Thymus (tissue), 11 donors: ENCODE measurements at regions not wholly inside any gene's neighbourhood (a gene's known extent, or its start where the extent isn't known, plus 50 kb on each side); places are given as distances from the start of the nearest gene placed in this dataset.

Experiments used
- DNase-seq, 9 donors: peaks; one replicate each; pipeline ENCODE4 v3.0.0-alpha.2; 2013; ENCODE audit warnings: low spot score in 9 of 9, low read depth in 6 of 9, missing footprints in 1 of 9
- H3K27ac ChIP-seq, 2 donors: one replicate each; pipeline ENCODE4 v1.5.1; 2013; ENCODE audit warnings: control low read depth in 1 of 2, low read depth in 1 of 2, low read length in 1 of 2, mild to moderate bottlenecking in 1 of 2, moderate library complexity in 1 of 2
- H3K27me3 ChIP-seq, 2 donors: one replicate each; pipeline ENCODE4 v1.5.1; 2013; ENCODE audit warnings: low read length in 1 of 2; ENCODE audit not compliant: control insufficient read depth in 2 of 2, insufficient read depth in 1 of 2
- H3K36me3 ChIP-seq, 2 donors: one replicate each; pipeline ENCODE4 v1.5.1; 2013; ENCODE audit warnings: low read length in 1 of 2, mild to moderate bottlenecking in 1 of 2, moderate library complexity in 1 of 2; ENCODE audit not compliant: control insufficient read depth in 2 of 2, insufficient read depth in 2 of 2
- H3K4me1 ChIP-seq, 2 donors: one replicate each; pipeline ENCODE4 v1.5.1; 2013; ENCODE audit warnings: low read length in 2 of 2; ENCODE audit not compliant: control insufficient read depth in 2 of 2, insufficient read depth in 2 of 2
- H3K4me3 ChIP-seq, 2 donors: one replicate each; pipeline ENCODE4 v1.5.1; 2013; ENCODE audit warnings: low read length in 2 of 2, control low read depth in 1 of 2, mild to moderate bottlenecking in 1 of 2
- H3K9me3 ChIP-seq, 2 donors: one replicate each; pipeline ENCODE4 v1.5.1; 2013; ENCODE audit warnings: low read length in 1 of 2, mild to moderate bottlenecking in 1 of 2; ENCODE audit not compliant: control insufficient read depth in 2 of 2, insufficient read depth in 1 of 2
- WGBS: extraction: QIAGEN DNeasy Blood & Tissue Kit; methylation state at CpG from one replicate; pipeline ENCODE4 v1.1.7; 2013; 5-methylcytosine and 5-hydroxymethylcytosine counted together
- donor health status: healthy.

DNA sequence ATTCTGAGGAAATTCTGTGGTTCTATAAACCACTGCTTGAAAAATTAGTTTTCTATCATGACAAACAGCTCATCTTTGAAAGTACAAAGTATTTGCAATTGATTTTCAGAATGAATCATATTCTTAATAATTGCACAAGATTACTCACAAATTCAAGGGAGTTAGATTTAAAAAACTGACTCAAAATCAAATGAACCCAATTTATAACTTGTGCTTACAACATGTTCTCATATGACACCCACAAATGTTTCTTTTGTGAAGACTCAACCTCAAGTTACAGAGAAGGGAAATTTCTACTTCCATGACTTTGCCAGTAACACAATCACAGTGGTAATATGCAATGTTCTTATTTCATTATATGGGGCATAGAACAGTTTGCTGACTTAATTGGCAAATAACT lies 272.0 kb upstream of the ACTBL2 start:
- Histone ChIP-seq H3K36me3 (no peaks in the 10 kb centered on the region), H3K4me1 (no peaks in the 10 kb centered on the region), H3K4me3 (no peak overlapping the region), H3K27me3 (no peaks in the 10 kb centered on the region), H3K27ac (no peak overlapping the region), H3K9me3 (no peaks in the 10 kb centered on the region)
- no peak for DNase-seq

DNA sequence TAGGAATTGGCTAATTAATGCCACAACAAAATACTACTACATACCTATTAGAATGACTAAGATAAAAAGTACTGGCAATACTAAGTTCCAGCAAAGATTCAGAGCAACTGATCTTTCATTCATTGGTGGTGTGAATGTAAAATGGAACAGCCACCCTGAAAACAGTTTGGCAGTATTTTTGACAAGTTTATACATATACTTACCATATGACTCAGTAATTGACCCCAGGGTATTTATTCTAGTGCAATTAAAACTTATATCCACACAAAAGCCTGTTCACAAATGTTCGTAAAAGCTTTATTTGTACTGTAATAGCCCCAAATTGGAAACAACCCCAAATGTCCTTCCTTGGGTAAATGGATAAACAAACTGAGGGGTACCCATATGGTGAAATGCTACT lies 270.8 kb upstream of the ACTBL2 start:
- WGBS: 99% methylated on average over 1 of the region's 1 CpG
- Histone ChIP-seq H3K4me3 (no peak overlapping the region), H3K36me3 (no peaks in the 10 kb centered on the region), H3K4me1 (no peaks in the 10 kb centered on the region), H3K9me3 (no peaks in the 10 kb centered on the region), H3K27ac (no peak overlapping the region), H3K27me3 (no peaks in the 10 kb centered on the region)
- DNase-seq: no peak

DNA sequence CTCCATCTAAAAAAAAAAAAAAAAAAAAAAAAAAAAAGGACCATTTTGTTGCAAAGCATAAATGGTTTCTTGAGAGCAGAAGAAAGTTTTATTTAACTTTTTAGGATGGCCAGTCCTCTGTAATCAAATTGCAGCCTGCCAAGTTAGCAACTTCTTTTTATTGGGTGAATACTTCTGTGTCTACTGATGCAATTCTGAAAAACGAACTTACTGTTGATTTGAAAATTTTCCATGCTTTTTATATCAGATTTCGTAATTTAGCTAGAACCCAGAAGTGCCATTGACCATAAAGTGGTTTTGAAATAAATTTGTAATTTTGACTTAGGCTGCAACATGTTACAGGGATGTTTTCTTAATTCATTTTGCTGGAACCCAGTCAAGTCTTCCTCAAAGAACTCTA lies 269.1 kb upstream of the ACTBL2 start:
- no peaks in the 10 kb centered on the region for H3K9me3 ChIP-seq
- no peak overlapping the region for H3K4me3 ChIP-seq
- DNase-seq: no peak
- H3K4me1 ChIP-seq: no peaks in the 10 kb centered on the region
- no peaks in the 10 kb centered on the region for H3K36me3 ChIP-seq
- H3K27me3 ChIP-seq: no peaks in the 10 kb centered on the region
- no peak overlapping the region for H3K27ac ChIP-seq
- 57% methylated on average over 2 of the region's 2 CpGs for WGBS

DNA sequence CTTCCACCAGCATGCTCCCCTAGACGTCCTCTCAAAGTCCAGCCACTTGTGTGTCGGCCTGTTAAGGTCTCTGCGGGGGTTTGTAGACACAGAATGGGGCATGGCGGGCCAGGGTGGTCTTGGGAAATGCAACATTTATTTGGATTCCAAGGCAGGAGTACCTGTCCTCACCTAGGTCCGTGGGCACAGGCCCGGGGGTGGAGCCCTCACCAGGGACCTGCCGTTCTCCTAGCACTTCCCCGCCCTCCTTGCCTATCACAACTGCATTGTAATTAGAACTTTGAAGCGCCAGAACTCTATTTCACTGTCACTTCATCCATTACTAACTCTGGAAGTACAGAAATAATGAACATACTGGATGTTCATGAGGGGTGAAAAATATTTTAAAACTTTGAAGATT lies 268.3 kb upstream of the ACTBL2 start:
- 97% methylated on average over 9 of the region's 9 CpGs for WGBS
- Histone ChIP-seq H3K27me3 (no peaks in the 10 kb centered on the region), H3K27ac (no peak overlapping the region), H3K36me3 (no peaks in the 10 kb centered on the region), H3K4me3 (no peak overlapping the region), H3K4me1 (no peaks in the 10 kb centered on the region), H3K9me3 (no peaks in the 10 kb centered on the region)
- no peak for DNase-seq

GRCh38 chr5:57750282-57750681 lies 267.7 kb upstream of the ACTBL2 start:
- no peak for DNase-seq
- H3K9me3 ChIP-seq: no peaks in the 10 kb centered on the region
- H3K4me1 ChIP-seq: no peaks in the 10 kb centered on the region
- H3K27ac ChIP-seq: no peak overlapping the region
- WGBS: 96% methylated on average over 10 of the region's 10 CpGs
- H3K27me3 ChIP-seq: no peaks in the 10 kb centered on the region
- H3K36me3 ChIP-seq: no peaks in the 10 kb centered on the region
- no peak overlapping the region for H3K4me3 ChIP-seq

- Histone ChIP-seq H3K27me3 (no peaks in the 10 kb centered on the region), H3K4me1 (no peaks in the 10 kb centered on the region), H3K4me3 (no peak overlapping the region), H3K36me3 (no peaks in the 10 kb centered on the region), H3K9me3 (no peaks in the 10 kb centered on the region), H3K27ac (no peak overlapping the region)
- DNase-seq: no peak
These were observed 266.8 kb upstream of the ACTBL2 start for GRCh38 chr5:57749396-57749795.

DNA sequence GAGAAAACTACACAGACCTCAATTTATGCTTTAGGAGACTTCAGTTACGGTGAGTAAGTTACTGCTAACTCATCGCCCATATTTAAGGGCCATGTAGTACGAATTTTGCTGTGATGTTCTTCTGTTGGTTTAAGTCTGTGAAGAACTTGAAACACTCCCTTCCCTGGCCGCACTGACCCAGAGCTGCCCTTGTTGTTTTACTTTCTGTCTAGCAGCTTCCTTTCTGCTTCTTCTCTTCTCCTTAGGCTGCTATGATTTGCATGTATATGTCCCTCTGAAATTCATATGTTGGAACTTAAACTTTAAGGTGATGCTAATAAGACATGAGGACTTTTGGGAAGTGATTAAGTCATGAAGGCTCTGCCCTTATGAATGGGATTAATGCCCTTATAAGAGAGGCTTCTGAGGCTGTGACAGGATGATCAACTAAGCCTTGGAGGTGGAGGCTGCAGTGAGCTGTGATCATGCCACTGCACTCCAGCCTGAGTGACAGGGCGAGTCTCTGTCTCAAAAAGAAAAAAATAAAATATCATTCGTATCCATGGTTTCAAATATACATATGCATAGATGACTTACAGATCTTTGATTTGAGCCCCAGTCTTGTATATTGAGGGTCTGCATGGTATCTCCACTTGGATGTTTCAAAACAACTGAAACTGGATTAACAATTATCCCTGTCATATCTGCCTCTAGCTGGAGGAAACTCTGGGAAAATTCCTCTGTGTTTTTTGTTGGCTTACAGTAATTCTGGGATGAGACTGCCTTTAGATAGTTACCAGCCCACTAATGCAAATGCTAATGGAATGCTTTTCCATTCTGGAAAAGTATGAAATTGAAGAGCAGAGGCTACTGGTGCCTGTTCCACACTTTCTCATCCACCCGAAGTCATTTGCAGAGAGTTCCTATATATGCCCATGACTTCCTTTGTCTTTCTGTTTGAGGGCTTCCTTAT lies 263.4 kb upstream of the ACTBL2 start:
- WGBS: 94% methylated on average over 7 of the region's 7 CpGs
- no peaks in the 10 kb centered on the region for H3K27me3 ChIP-seq
- H3K36me3 ChIP-seq: no peaks in the 10 kb centered on the region

GRCh38 chr5:57745029-57745428 lies 262.4 kb upstream of the ACTBL2 start:
- no peak overlapping the region for H3K4me3 ChIP-seq
- DNase-seq: no peak
- H3K27ac ChIP-seq: no peak overlapping the region
- no peaks in the 10 kb centered on the region for H3K36me3 ChIP-seq
- no peaks in the 10 kb centered on the region for H3K9me3 ChIP-seq
- no peaks in the 10 kb centered on the region for H3K4me1 ChIP-seq
- H3K27me3 ChIP-seq: no peaks in the 10 kb centered on the region

More for the DNA sequence above, 263.4 kb upstream of the ACTBL2 start:
- H3K27ac ChIP-seq: no peak overlapping the region
- no peak for DNase-seq
- H3K9me3 ChIP-seq: no peaks in the 10 kb centered on the region
- H3K4me1 ChIP-seq: no peaks in the 10 kb centered on the region
- H3K4me3 ChIP-seq: no peak overlapping the region

DNA sequence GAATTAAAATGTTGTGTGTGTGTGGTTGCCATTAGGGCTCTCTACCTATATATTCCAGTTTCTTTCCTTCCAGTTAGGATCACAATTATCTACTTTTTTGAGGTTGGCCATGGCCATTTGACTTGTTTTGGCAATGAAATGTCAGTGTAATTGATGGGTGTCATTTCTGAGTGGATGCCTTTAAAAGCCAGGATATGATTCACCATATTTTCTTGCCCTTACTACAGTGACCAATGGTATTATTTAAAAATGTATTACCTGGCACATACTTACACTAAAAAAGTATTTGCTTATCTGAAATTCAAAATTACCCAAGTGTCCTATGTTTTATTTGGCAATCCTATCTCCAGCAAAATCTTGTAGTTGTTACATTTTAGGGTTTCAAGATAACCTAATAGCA lies 258.7 kb upstream of the ACTBL2 start:
- Histone ChIP-seq H3K4me1 (no peaks in the 10 kb centered on the region), H3K9me3 (no peaks in the 10 kb centered on the region), H3K36me3 (no peaks in the 10 kb centered on the region), H3K27ac (no peak overlapping the region), H3K4me3 (no peak overlapping the region), H3K27me3 (no peaks in the 10 kb centered on the region)
- no peak for DNase-seq
